ENCODE measurements at regions not wholly inside any gene's neighbourhood (a gene's known extent, or its start where the extent isn't known, plus 50 kb on each side); places are given as distances from the start of the nearest gene placed in this dataset.

GRCh38 chr6:119915971-119916370 lies 566.4 kb upstream of the MAN1A1 start:
- Mint-ChIP-seq H3K4me3 (no peak overlapping the region), H3K27me3 (no peaks in the 10 kb centered on the region), H3K36me3 (ENCODE audit: low read depth) (no peaks in the 10 kb centered on the region), H3K4me1 (ENCODE audit: low read depth) (no peaks in the 10 kb centered on the region), H3K9me3 (no peaks in the 10 kb centered on the region), H3K27ac (no peak overlapping the region)
- ChIA-PET POLR2A (no interaction called here), CTCF (no interaction called here)
- intact Hi-C loops (cut with micrococcal nuclease) = no loop called here
- no peak for TF ChIP-seq CTCF (IDR thresholded peaks at IDR 0.05)
- DNase-seq (no peak), ATAC-seq (no peak)

GRCh38 chr6:119908157-119908556 lies 558.6 kb upstream of the MAN1A1 start:
- Mint-ChIP-seq H3K9me3 (no peaks in the 10 kb centered on the region), H3K4me1 (ENCODE audit: low read depth) (no peaks in the 10 kb centered on the region), H3K36me3 (ENCODE audit: low read depth) (no peaks in the 10 kb centered on the region), H3K4me3 (no peak overlapping the region), H3K27me3 (no peaks in the 10 kb centered on the region), H3K27ac (no peak overlapping the region)
- no peak for DNase-seq
- ChIA-PET POLR2A (no interaction called here), CTCF (no interaction called here)
- no peak for TF ChIP-seq CTCF (IDR thresholded peaks at IDR 0.05)
- ATAC-seq = no peak
- intact Hi-C loops (cut with micrococcal nuclease) = no loop called here

- ChIA-PET CTCF (no interaction called here), POLR2A (no interaction called here)
- Mint-ChIP-seq H3K9me3 (no peaks in the 10 kb centered on the region), H3K27ac (no peak overlapping the region), H3K36me3 (ENCODE audit: low read depth) (no peaks in the 10 kb centered on the region), H3K4me1 (ENCODE audit: low read depth) (no peaks in the 10 kb centered on the region), H3K27me3 (no peaks in the 10 kb centered on the region), H3K4me3 (no peak overlapping the region)
- intact Hi-C loops (cut with micrococcal nuclease) = no loop called here
- no peak for TF ChIP-seq CTCF (IDR thresholded peaks at IDR 0.05)
- DNase-seq (no peak), ATAC-seq (no peak)
Observed at GRCh38 chr6:119902681-119903080, 553.1 kb upstream of the MAN1A1 start.

- no peaks in the 10 kb centered on the region for H3K27me3 Mint-ChIP-seq
- no peak for DNase-seq
- no peak for TF ChIP-seq CTCF (IDR thresholded peaks at IDR 0.05)
- no peaks in the 10 kb centered on the region for H3K4me1 Mint-ChIP-seq (ENCODE audit: low read depth)
- POLR2A ChIA-PET = no interaction called here
- H3K4me3 Mint-ChIP-seq = no peak overlapping the region
- no peak for ATAC-seq
- intact Hi-C loops (cut with micrococcal nuclease) = no loop called here
- CTCF ChIA-PET = no interaction called here
- no peaks in the 10 kb centered on the region for H3K9me3 Mint-ChIP-seq
- no peaks in the 10 kb centered on the region for H3K36me3 Mint-ChIP-seq (ENCODE audit: low read depth)
- no peak overlapping the region for H3K27ac Mint-ChIP-seq
Observed at GRCh38 chr6:119896806-119897205, 547.2 kb upstream of the MAN1A1 start.

GRCh38 chr6:119895626-119896025 lies 546.1 kb upstream of the MAN1A1 start:
- no peaks in the 10 kb centered on the region for H3K27me3 Mint-ChIP-seq
- TF ChIP-seq CTCF (IDR thresholded peaks at IDR 0.05) = no peak
- DNase-seq (no peak), ATAC-seq (no peak)
- ChIA-PET POLR2A (no interaction called here), CTCF (interaction anchor here (0.7 kb wide), 1 partner anchor 9 kb away, joined by 4 read pairs; no protein-coding TSS in a partner anchor)
- no peaks in the 10 kb centered on the region for H3K36me3 Mint-ChIP-seq (ENCODE audit: low read depth)
- no peaks in the 10 kb centered on the region for H3K9me3 Mint-ChIP-seq
- H3K27ac Mint-ChIP-seq = no peak overlapping the region
- no peak overlapping the region for H3K4me3 Mint-ChIP-seq
- H3K4me1 Mint-ChIP-seq (ENCODE audit: low read depth) = no peaks in the 10 kb centered on the region
- intact Hi-C loops (cut with micrococcal nuclease) = no loop called here

All from activated CD8-positive, alpha-beta T cell treated with anti-CD3 and anti-CD28 coated beads for 36 hours (primary cell).